Fibroblast of villous mesenchyme (primary cell): ENCODE measurements at regions not wholly inside any gene's neighbourhood (a gene's known extent, or its start where the extent isn't known, plus 50 kb on each side); places are given as distances from the start of the nearest gene placed in this dataset.

ENCODE experiments used
- DNase-seq: peaks from one replicate; pipeline ENCODE4 v3.0.0-alpha.2; 2010; ENCODE audit warnings: low read depth
- H3K4me3 ChIP-seq: 2 replicates; pipeline ENCODE4 v1.5.1; 2011; ENCODE audit warnings: low read depth, mild to moderate bottlenecking, low read length
- CTCF ChIP-seq: IDR thresholded peaks from 2 replicates; pipeline ENCODE4 v1.5.1; 2012; ENCODE audit warnings: low read depth, mild to moderate bottlenecking, low read length; ENCODE audit not compliant: insufficient read depth

DNA sequence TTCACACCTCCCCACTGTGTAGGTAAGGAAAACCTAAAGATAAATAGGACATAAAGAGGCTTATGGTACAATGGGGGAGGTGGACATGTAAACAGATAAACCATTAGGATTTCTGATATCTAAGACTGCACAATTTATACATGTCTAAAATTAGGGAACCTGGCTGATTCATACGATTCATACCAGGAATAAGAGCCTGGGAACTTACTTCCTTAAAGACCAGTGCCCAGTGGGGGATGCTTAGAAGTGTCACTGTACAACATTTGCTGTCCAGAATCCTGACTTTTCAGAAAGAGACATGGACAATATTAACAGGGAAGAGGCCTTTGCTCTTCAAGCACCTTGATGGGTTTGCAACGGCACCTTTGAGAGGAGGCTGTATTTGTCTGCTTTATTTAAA lies 116.8 kb upstream of the KIT start:
- no peak for TF ChIP-seq CTCF
- no peak overlapping the region for H3K4me3 ChIP-seq
- no peak for DNase-seq

- no peak overlapping the region for H3K4me3 ChIP-seq
- DNase-seq, result peak; percentile 29
- no peak for TF ChIP-seq CTCF
Observed at GRCh38 chr4:54541426-54542118, 116.2 kb upstream of the KIT start.

- TF ChIP-seq CTCF, result no peak
- no peak for DNase-seq
- H3K4me3 ChIP-seq, result no peak overlapping the region
Observed at GRCh38 chr4:54542119-54542438, 115.7 kb upstream of the KIT start.

DNA sequence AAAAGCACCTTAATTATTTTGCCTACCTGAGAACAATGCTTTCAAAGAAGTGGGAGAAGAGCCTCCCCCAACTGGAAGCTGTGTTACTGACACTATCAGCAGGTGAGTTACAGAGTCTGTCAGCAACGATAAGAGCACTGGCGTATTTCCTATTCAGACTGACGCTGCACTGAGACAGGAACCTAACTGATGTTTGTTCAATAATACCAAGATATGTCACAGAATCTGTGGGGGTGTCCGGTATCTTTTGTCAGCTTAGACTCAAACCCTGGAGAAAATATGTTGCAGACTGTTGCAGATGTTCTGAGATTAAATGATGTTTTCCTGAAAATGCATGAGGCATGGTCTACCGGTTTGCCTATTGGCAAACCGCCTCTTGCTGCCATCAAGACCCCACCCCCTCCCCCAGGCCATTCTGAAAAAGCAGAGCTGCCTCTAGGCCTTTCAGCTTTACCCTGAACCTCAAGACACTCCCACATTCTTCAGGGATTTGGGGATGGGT lies 115.2 kb upstream of the KIT start:
- no peak overlapping the region for H3K4me3 ChIP-seq
- no peak for DNase-seq
- TF ChIP-seq CTCF, result no peak

DNA sequence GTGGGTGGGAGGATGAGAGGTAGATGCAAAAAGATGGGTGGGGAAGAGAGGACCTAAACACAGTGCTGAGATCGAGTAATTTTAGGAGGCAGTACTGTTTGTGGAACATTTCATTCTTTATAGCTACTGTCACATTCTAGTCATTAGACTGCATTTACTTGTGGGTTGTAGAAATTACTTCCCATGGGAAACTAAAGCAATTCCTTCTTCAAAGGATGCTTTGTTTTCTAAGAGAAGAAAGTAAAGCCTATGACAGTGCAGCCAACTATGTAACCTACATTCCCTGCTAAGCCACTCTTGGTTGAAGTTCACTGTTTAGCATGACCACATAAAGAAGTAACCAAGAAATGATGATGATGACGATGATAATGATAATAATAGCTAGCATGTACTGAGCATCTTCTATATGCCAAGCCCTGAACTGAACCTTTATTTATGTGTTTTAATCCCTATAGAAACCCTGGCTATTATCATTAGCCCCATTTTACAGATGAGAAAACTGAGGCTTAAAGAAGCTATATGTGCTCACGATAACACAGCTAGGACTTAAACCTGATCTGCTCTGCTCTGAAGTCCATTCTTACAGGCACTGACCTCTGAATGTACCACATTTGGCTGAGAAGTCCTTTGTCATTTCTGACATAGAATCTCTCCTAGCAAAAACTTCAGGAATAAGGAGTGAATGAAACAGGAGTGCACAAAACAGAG lies 114.5 kb upstream of the KIT start:
- TF ChIP-seq CTCF, result no peak
- peak; percentile 67 for DNase-seq

DNA sequence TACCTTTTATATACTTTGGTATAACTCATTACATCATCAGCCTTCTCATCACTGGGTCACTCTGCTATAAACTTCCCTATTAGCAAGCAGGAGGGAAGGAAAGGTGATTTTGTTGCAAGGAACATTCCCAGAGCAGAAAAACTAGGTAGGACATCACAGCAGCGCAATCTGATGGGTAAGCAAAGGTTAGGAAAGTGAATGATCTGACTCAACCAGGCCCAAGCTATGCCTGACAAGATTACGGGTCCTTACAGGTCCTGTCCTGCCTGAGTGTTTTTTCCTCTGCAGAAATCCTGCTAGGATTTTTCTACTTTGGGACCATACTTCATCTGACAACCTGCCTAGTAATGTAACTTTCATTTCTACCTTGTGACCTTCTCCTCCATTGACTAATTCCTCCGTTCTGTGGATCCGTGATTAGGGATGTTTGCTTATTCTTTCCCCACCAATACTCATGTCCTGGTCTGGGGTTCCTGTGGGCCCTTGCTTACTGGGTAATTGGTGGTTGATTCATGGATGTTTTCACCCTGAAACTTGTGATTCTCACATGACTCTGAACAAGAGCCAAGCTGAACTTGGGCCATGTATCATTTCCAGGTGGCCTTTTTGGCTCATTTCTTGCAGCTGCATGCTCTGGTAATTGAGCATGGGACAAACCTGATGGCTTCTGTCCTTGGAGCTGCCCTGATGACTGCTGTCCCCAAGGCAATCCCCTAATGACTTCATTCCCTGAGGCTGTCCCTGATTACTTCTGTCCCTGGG lies 111.9 kb upstream of the KIT start:
- no peak for TF ChIP-seq CTCF
- no peak for DNase-seq

More for the DNA sequence above, 114.5 kb upstream of the KIT start:
- H3K4me3 ChIP-seq, result no peak overlapping the region

More for the DNA sequence above, 111.9 kb upstream of the KIT start:
- H3K4me3 ChIP-seq, result no peak overlapping the region
